D721Med (cell line): ENCODE measurements at regions not wholly inside any gene's neighbourhood (a gene's known extent, or its start where the extent isn't known, plus 50 kb on each side); places are given as distances from the start of the nearest gene placed in this dataset.

ENCODE experiments used
- DNase-seq: peaks from one replicate; pipeline ENCODE4 v3.0.0; 2011; ENCODE audit warnings: low spot score; ENCODE audit not compliant: insufficient read length
- FAIRE-seq: peaks from 2 replicates; lab custom pipeline; 2011; peaks lifted over from hg19 to GRCh38; lab: Jason Lieb, UNC
- CTCF ChIP-seq: IDR thresholded peaks from 2 replicates; pipeline ENCODE4 v1.5.1; 2012; ENCODE audit warnings: mild to moderate bottlenecking, control low read depth; ENCODE audit not compliant: insufficient read depth; ENCODE audit errors: missing control alignments

GRCh38 chr12:92452763-92453162, 250.0 kb upstream of the PLEKHG7 start:
- no peak for TF ChIP-seq CTCF
- no peak for DNase-seq
- FAIRE-seq = no peak

GRCh38 chr12:92446083-92446460, 256.7 kb upstream of the PLEKHG7 start:
- FAIRE-seq (no peak), DNase-seq (no peak)
- no peak for TF ChIP-seq CTCF

- DNase-seq (no peak), FAIRE-seq (no peak)
- no peak for TF ChIP-seq CTCF
These were observed 257.3 kb upstream of the PLEKHG7 start for GRCh38 chr12:92445253-92446082.

- DNase-seq (no peak), FAIRE-seq (no peak)
- TF ChIP-seq CTCF = no peak
These were observed 258.0 kb upstream of the PLEKHG7 start for GRCh38 chr12:92444763-92445162.

- FAIRE-seq (no peak), DNase-seq (no peak)
- TF ChIP-seq CTCF = no peak
These were observed 260.0 kb upstream of the PLEKHG7 start for GRCh38 chr12:92442782-92443181.

GRCh38 chr12:92440072-92440471, 262.7 kb upstream of the PLEKHG7 start:
- TF ChIP-seq CTCF = no peak
- DNase-seq = no peak
- FAIRE-seq = no peak

GRCh38 chr12:92439420-92439805, 263.4 kb upstream of the PLEKHG7 start:
- TF ChIP-seq CTCF = no peak
- DNase-seq (no peak), FAIRE-seq (no peak)
